Activated CD4-positive, alpha-beta T cell treated with anti-CD3 and anti-CD28 coated beads for 36 hours (primary cell): ENCODE measurements at regions not wholly inside any gene's neighbourhood (a gene's known extent, or its start where the extent isn't known, plus 50 kb on each side); places are given as distances from the start of the nearest gene placed in this dataset.

ENCODE experiments used
- ATAC-seq: fragments of 200-7000 bp; cut with Tn5 transposase; one replicate; pipeline ENCODE4 v1.10.0; 2021; ENCODE audit warnings: mild to moderate bottlenecking, moderate library complexity
- CTCF ChIA-PET: fragments of 350-600 bp; sonication (Branson Sonifier 250); formaldehyde crosslinking; loops from one replicate; lab custom pipeline; 2021; ENCODE audit warnings: antibody characterized with exemption; lab: Charles Lee
- POLR2A ChIA-PET: fragments of 350-600 bp; sonication (Branson Sonifier 250); formaldehyde crosslinking; loops from one replicate; lab custom pipeline; 2021; ENCODE audit warnings: antibody characterized with exemption, inconsistent platforms; lab: Charles Lee
- DNase-seq: peaks from one replicate; pipeline ENCODE4 v3.0.0-alpha.2; 2020
- H3K27ac Mint-ChIP-seq: one replicate; pipeline ENCODE4 v1.8.0; 2021; ENCODE audit warnings: mixed read lengths
- H3K27me3 Mint-ChIP-seq: one replicate; pipeline ENCODE4 v1.8.0; 2021; ENCODE audit warnings: mixed read lengths
- H3K36me3 Mint-ChIP-seq: one replicate; pipeline ENCODE4 v1.8.0; 2021; ENCODE audit warnings: low read depth, mixed read lengths
- H3K4me1 Mint-ChIP-seq: one replicate; pipeline ENCODE4 v1.8.0; 2021; ENCODE audit warnings: mixed read lengths
- H3K4me3 Mint-ChIP-seq: one replicate; pipeline ENCODE4 v1.8.0; 2021; ENCODE audit warnings: mild to moderate bottlenecking, moderate library complexity, mixed read lengths
- H3K9me3 Mint-ChIP-seq: one replicate; pipeline ENCODE4 v1.8.0; 2021; ENCODE audit warnings: low read depth, mixed read lengths
- intact Hi-C, 2 experiments: fragments of 100-400 bp; cut with DNase I in 1 of 2; cut with micrococcal nuclease in 1 of 2; formaldehyde crosslinking; loops; one replicate each; pipeline versions ENCODE4 v1.14.2 to v1.15.1; 2022 to 2024; cut with DNase I, micrococcal nuclease

DNA sequence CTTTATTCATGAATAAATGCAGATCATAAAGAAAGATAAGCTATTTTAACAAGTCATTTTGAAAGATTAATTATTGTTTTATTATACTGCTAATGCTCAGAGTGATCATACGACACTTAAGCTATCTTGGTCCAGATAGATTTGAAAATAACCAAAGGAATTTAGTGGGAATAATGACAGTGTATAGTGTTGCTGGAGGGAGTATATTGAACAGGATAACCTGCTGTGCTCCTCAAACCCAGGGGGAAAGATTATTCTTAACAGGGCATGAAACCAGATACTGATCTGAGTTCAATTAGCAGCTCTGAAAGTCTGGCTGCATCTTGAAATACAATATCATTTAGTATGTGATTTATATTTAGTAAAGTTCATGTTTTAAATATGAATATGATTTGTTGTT is 216.3 kb upstream of the ITGA4 start:
- ChIA-PET POLR2A (no interaction called here), CTCF (interaction anchor here (1.2 to 1.8 kb wide), 3 partner anchors 9 to 226 kb away, joined by 3 to 5 read pairs (median 5); no protein-coding TSS in a partner anchor)
- Mint-ChIP-seq H3K4me1 (peaks cover 30% of the 10 kb centered on the region), H3K27ac (no peak overlapping the region), H3K9me3 (peaks cover 5% of the 10 kb centered on the region), H3K27me3 (no peaks in the 10 kb centered on the region), H3K4me3 (no peak overlapping the region), H3K36me3 (peaks cover 2% of the 10 kb centered on the region)
- intact Hi-C loops: loop anchor here in 1 of 2 experiments (5.0 kb wide), 1 partner anchor 36 kb away; no protein-coding TSS in a partner anchor
- ATAC-seq (no peak), DNase-seq (no peak)

DNA sequence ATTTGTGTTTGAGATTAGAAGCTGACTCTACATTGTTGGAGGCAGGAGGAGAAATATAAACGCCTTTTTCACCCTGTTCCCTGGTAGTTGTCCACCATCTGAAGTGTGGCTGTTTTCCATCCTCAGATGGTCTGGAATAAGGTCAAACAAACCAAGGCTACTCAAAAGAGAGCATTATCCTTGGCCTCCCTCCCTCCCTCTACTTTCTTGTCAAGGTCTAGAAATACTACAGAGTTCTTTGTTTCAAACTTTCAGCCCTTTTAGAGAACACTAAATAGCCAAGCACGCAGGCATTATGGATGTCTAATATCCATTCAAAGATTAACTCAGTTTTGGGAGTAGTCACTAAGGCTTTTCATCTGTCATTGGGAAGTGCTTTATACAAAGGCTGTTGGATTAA is 215.8 kb upstream of the ITGA4 start:
- Mint-ChIP-seq H3K4me1 (peaks cover 30% of the 10 kb centered on the region), H3K4me3 (no peak overlapping the region), H3K9me3 (peaks cover 5% of the 10 kb centered on the region), H3K27me3 (no peaks in the 10 kb centered on the region), H3K36me3 (peaks cover 2% of the 10 kb centered on the region), H3K27ac (no peak overlapping the region)
- ChIA-PET CTCF (interaction anchor here (1.7 to 1.8 kb wide), 2 partner anchors 9 to 225 kb away, joined by 5 read pairs; no protein-coding TSS in a partner anchor), POLR2A (no interaction called here)
- ATAC-seq: no peak
- DNase-seq: no peak
- intact Hi-C loops: loop anchor here in 1 of 2 experiments (5.0 kb wide), 1 partner anchor 36 kb away; no protein-coding TSS in a partner anchor

DNA sequence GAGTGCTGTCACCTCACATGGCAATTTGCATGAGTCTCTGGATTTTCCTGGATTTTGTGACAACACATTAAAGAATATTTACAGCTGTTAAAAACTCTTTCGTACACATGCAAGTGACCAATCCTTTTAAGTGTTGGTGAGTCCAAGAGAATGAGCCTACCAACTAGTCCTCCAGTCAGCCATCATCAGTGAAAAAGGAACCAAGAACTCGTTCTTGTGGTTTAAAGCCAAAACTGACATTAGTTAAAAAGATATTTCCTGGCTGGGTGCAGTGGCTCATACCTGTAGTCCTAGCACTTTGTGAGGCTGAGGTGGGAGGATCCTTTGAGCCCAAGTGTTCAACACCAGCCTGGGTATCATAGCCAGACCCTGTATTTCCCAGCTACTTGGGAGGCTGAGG is 215.4 kb upstream of the ITGA4 start:
- H3K27ac Mint-ChIP-seq: no peak overlapping the region
- no peak overlapping the region for H3K4me3 Mint-ChIP-seq
- DNase-seq: peak; percentile 21
- H3K27me3 Mint-ChIP-seq: no peaks in the 10 kb centered on the region
- intact Hi-C loops: loop anchor here in 1 of 2 experiments (5.0 kb wide), 1 partner anchor 36 kb away; no protein-coding TSS in a partner anchor
- peaks cover 30% of the 10 kb centered on the region for H3K4me1 Mint-ChIP-seq
- CTCF ChIA-PET: interaction anchor here (1.8 kb wide), 1 partner anchor 225 kb away, joined by 5 read pairs; no protein-coding TSS in a partner anchor
- peaks cover 2% of the 10 kb centered on the region for H3K36me3 Mint-ChIP-seq
- POLR2A ChIA-PET: no interaction called here
- peaks cover 5% of the 10 kb centered on the region for H3K9me3 Mint-ChIP-seq
- peak; percentile 72 for ATAC-seq

DNA sequence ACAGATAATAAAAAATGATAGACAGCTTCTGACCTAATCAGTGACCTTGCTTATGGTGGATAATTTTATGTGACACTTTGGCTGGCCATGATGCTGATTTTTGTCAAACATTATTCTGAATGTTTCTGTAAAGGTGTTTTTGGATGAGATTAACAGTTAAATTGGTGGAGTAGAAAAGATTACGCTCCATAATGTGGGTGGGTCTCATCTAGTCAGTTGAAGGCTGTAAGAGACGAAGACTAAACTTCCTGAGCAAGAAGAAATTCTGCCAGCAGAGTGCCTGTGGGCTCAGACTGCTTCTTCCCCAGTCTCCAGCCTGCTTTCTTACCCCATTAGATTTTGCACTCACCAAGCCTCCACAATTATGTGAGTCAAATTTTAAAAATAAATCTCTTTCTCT is 214.9 kb upstream of the ITGA4 start:
- Mint-ChIP-seq H3K4me3 (no peak overlapping the region), H3K9me3 (peaks cover under 1% of the 10 kb centered on the region), H3K27ac (no peak overlapping the region), H3K36me3 (peaks cover 2% of the 10 kb centered on the region), H3K27me3 (no peaks in the 10 kb centered on the region), H3K4me1 (peaks cover 30% of the 10 kb centered on the region)
- ChIA-PET POLR2A (no interaction called here), CTCF (interaction anchor here (1.8 kb wide), 1 partner anchor 224 kb away, joined by 5 read pairs; no protein-coding TSS in a partner anchor)
- intact Hi-C loops: loop anchor here in 1 of 2 experiments (5.0 kb wide), 1 partner anchor 35 kb away; no protein-coding TSS in a partner anchor
- ATAC-seq: no peak
- no peak for DNase-seq

DNA sequence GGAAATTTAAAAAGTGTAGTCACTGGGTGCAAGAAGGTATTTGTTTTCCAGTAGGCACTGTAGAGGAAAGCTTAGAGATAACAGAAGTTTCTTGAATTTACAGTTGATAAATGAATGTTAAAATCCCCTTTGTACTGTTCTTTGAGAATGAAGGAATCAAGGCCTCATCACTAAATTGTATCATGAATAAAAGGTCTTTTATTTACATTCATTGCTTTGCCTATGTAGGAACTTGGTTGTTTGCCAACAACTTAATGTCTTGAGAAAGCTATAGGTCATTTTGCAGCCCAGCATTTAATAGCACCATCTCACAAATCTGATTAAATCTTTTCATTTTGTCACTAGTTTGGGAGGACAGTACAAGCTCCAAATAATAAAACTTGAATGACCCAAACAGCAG is 213.9 kb upstream of the ITGA4 start:
- Mint-ChIP-seq H3K27ac (no peak overlapping the region), H3K4me3 (no peak overlapping the region), H3K9me3 (no peaks in the 10 kb centered on the region), H3K27me3 (no peaks in the 10 kb centered on the region), H3K4me1 (peaks cover 30% of the 10 kb centered on the region), H3K36me3 (peaks cover 2% of the 10 kb centered on the region)
- CTCF ChIA-PET: interaction anchor here (1.1 kb wide), 1 partner anchor 24 kb away, joined by 3 read pairs; no protein-coding TSS in a partner anchor
- DNase-seq (no peak), ATAC-seq (no peak)
- POLR2A ChIA-PET: no interaction called here
- intact Hi-C loops: loop anchor here in 1 of 2 experiments (5.0 kb wide), 1 partner anchor 34 kb away; no protein-coding TSS in a partner anchor

DNA sequence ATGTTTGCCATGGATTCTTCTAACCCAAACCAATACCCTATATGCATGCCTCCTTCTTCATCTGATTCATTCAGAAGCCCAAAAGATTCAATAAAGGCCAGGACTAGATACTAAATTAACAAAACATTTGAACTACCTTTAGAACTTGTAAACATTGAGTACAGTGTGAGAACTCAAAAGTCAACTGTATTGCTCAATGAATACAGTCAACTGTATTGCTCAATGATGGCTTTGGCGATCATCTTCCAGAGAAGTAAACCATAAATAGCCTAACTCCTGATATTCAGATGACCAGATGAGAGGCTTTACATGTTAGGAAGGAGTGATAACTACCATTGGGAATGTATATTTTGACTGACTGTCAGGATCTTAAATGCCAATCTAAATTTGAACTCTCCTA is 206.5 kb upstream of the ITGA4 start:
- POLR2A ChIA-PET: no interaction called here
- Mint-ChIP-seq H3K9me3 (no peaks in the 10 kb centered on the region), H3K27ac (no peak overlapping the region), H3K4me3 (no peak overlapping the region), H3K27me3 (no peaks in the 10 kb centered on the region), H3K4me1 (peaks cover 14% of the 10 kb centered on the region), H3K36me3 (peaks cover 2% of the 10 kb centered on the region)
- intact Hi-C loops: no loop called here
- no peak for ATAC-seq
- CTCF ChIA-PET: interaction anchor here (1.3 kb wide), 1 partner anchor 10 kb away, joined by 3 read pairs; no protein-coding TSS in a partner anchor
- DNase-seq: no peak

DNA sequence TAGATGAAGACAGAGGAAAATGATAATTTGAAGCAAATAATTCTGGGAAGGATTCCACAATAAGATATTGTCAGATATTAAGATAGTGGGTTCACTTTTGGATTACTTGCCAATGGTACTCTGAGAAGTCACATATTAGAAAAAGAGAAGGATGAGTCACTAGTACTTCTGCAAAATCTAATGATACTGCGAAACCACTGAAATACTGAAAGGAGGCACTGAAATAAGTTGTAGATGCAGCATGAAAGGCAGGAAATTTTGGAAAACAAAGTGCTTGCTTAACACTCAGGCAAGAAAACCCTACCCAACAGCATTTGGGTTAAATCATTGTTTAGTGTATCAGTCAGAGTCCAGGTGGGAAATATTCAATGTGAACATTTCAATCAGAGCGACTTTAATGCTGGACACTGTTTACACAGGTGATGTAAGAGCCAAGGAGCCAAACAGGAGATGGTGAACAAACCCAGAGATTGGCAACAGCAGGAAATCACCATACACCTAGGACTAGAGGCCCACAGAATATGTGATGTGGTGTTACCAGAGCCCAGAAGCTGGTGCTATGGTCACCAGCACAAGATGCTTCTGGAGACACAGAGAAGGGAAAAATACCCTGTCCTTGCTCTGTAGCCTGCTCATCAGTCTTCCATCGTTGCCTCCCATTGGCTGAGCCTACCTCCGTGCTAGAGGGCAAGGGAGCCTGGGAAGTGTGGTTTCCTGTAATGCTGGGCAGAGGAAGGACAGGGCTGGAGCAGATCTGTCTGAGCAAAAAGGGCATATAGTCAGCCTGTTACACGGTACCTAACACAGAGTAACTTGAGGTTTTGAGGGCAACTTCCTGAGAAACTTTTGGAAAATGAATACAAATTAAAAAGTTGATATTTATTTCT is 204.7 kb upstream of the ITGA4 start:
- ChIA-PET CTCF (no interaction called here), POLR2A (no interaction called here)
- no peaks in the 10 kb centered on the region for H3K36me3 Mint-ChIP-seq
- peak; percentile 55 for ATAC-seq
- no peak overlapping the region for H3K4me3 Mint-ChIP-seq
- intact Hi-C loops: no loop called here
- H3K27ac Mint-ChIP-seq: no peak overlapping the region
- H3K9me3 Mint-ChIP-seq: no peaks in the 10 kb centered on the region
- no peaks in the 10 kb centered on the region for H3K27me3 Mint-ChIP-seq
- no peak for DNase-seq
- peaks cover 14% of the 10 kb centered on the region for H3K4me1 Mint-ChIP-seq

DNA sequence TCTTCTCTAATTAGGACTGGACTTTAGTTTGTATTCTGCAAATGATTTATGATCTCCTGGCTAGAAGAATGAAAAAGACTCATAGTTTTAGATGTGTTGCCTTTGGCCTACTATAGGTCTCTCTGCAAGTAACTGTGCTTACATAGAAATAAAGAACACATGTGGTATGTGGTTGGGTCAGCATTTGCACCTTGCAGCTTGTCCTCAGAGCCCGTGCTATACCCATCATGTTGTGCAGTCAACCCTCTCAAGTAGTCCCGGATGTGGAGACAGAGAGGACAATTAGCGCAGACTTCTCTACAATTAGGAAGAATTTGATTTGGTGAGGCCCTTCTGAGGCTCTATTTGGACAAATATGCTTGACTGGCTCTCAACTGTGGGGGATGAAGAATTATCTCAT is 203.7 kb upstream of the ITGA4 start:
- peaks cover 14% of the 10 kb centered on the region for H3K4me1 Mint-ChIP-seq
- DNase-seq (no peak), ATAC-seq (no peak)
- CTCF ChIA-PET: no interaction called here
- H3K27ac Mint-ChIP-seq: no peak overlapping the region
- POLR2A ChIA-PET: no interaction called here
- no peaks in the 10 kb centered on the region for H3K27me3 Mint-ChIP-seq
- H3K4me3 Mint-ChIP-seq: no peak overlapping the region
- intact Hi-C loops: no loop called here
- no peaks in the 10 kb centered on the region for H3K9me3 Mint-ChIP-seq
- no peaks in the 10 kb centered on the region for H3K36me3 Mint-ChIP-seq

DNA sequence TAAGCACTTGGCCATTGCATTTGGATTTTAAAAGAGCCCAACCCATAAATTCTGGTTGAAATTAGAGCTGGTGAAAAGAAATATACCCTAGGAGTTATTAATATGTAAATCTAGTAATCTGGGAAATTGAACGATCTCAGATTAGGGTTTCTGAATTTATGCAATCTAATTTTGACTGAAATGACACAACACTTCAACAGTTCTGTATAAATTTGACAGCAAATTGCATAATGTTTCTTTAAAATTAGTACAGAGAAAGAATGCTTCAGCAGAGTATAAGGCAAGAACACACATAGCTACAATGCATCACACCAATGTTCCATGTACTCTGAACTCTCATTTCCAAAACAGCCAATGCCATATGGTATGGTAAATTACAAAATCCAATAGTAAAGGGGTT is 201.5 kb upstream of the ITGA4 start:
- no peak overlapping the region for H3K27ac Mint-ChIP-seq
- intact Hi-C loops: no loop called here
- H3K9me3 Mint-ChIP-seq: no peaks in the 10 kb centered on the region
- no peak for DNase-seq
- ATAC-seq: no peak
- ChIA-PET CTCF (no interaction called here), POLR2A (no interaction called here)
- no peaks in the 10 kb centered on the region for H3K36me3 Mint-ChIP-seq
- no peaks in the 10 kb centered on the region for H3K27me3 Mint-ChIP-seq
- peaks cover 18% of the 10 kb centered on the region for H3K4me1 Mint-ChIP-seq
- H3K4me3 Mint-ChIP-seq: no peak overlapping the region

DNA sequence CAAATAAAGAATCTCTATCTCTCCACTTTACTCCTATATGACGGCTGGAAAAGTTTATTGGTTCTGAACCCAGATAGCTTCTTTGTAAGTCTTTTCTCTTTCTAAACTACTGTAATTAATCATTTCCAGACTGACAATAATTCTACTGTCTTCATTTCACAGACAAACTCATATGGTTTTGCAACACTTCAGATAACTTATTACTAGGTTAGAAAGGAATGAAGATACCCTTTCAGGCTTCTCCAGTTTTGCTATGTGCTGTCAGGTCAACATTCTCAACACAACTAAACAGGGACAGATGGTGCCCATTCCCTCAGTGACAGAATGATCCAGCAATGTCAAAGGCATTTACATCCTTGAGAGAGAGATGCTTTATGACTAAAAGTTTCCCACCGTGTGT is 198.5 kb upstream of the ITGA4 start:
- peaks cover 14% of the 10 kb centered on the region for H3K4me1 Mint-ChIP-seq
- no peak overlapping the region for H3K4me3 Mint-ChIP-seq
- peak; percentile 16 for ATAC-seq
- ChIA-PET CTCF (interaction anchor here (1.2 kb wide), 2 partner anchors 9 to 14 kb away, joined by 3 read pairs; no protein-coding TSS in a partner anchor), POLR2A (no interaction called here)
- no peak overlapping the region for H3K27ac Mint-ChIP-seq
- no peaks in the 10 kb centered on the region for H3K9me3 Mint-ChIP-seq
- no peak for DNase-seq
- H3K36me3 Mint-ChIP-seq: no peaks in the 10 kb centered on the region
- intact Hi-C loops: loop anchor here in 1 of 2 experiments (2.0 kb wide), 1 partner anchor 16 kb away; no protein-coding TSS in a partner anchor
- no peaks in the 10 kb centered on the region for H3K27me3 Mint-ChIP-seq

DNA sequence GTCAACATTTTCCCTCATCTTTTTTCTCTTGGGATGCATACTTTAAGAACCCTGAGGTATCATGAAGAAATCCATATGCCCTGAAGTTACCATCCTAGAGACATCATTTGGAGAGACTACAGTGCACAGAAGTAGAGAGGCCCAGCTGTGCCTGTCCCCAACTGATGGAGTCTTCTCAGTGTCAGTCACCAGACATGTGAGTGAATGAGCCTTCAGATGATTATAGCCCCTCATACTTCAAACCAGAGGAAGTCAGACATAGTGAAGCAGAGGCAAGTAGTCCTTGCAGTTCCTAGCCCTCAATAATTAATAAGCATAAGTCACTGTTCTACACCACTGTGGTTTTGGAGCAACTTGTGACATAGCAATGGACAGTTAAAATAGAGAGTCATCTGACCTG is 194.4 kb upstream of the ITGA4 start:
- peaks cover 2% of the 10 kb centered on the region for H3K36me3 Mint-ChIP-seq
- ATAC-seq (no peak), DNase-seq (no peak)
- POLR2A ChIA-PET: no interaction called here
- H3K27me3 Mint-ChIP-seq: no peaks in the 10 kb centered on the region
- no peaks in the 10 kb centered on the region for H3K9me3 Mint-ChIP-seq
- intact Hi-C loops: no loop called here
- CTCF ChIA-PET: no interaction called here
- H3K4me1 Mint-ChIP-seq: peaks cover 23% of the 10 kb centered on the region
- no peak overlapping the region for H3K27ac Mint-ChIP-seq
- no peak overlapping the region for H3K4me3 Mint-ChIP-seq
